SK-N-SH (cell line): ENCODE measurements at regions not wholly inside any gene's neighbourhood (a gene's known extent, or its start where the extent isn't known, plus 50 kb on each side); places are given as distances from the start of the nearest gene placed in this dataset.

Experiments
- CTCF ChIA-PET: fragments of 300-600, 350-600 bp; formaldehyde crosslinking; extraction: SDS; loops from one replicate; lab custom pipeline; 2021; lab: Yijun Ruan, JAX
- POLR2A ChIA-PET: fragments of 350-600 bp; sonication (Branson Sonifier 250); formaldehyde crosslinking; extraction: SDS; loops from one replicate; lab custom pipeline; 2020; ENCODE audit warnings: antibody characterized with exemption, inconsistent platforms; lab: Yijun Ruan, JAX
- DNase-seq: peaks from one replicate; pipeline ENCODE4 v3.0.0; 2012
- H2AFZ ChIP-seq: fragments of 200-600 bp; sonication (generic); 2 replicates; pipeline ENCODE4 v1.8.1; 2016; ENCODE audit warnings: antibody characterized with exemption, mild to moderate bottlenecking, low read depth
- H3F3A ChIP-seq: fragments of 200-600 bp; sonication (generic); replicated peaks from 2 replicates; pipeline ENCODE3; 2016; ENCODE audit warnings: antibody characterized with exemption, mild to moderate bottlenecking; ENCODE audit not compliant: insufficient read depth
- H3K27ac ChIP-seq, 2 experiments: fragments of 200-500 bp in 1 of 2; fragments of 200-600 bp in 1 of 2; sonication (Bioruptor generic) in 1 of 2; sonication (generic), shearing (Covaris generic) in 1 of 2; 2 replicates each; pipeline versions ENCODE4 v1.5.1 to v1.6.1; 2014 to 2016; ENCODE audit warnings: low read depth in 2 of 2, inconsistent platforms in 1 of 2, low read length in 1 of 2, mild to moderate bottlenecking in 1 of 2, mixed read lengths in 1 of 2
- H3K27me3 ChIP-seq: fragments of 200-600 bp; sonication (generic), shearing (Covaris generic); 2 replicates; pipeline ENCODE4 v1.6.1; 2016; ENCODE audit warnings: mixed run types; ENCODE audit not compliant: insufficient read depth
- H3K36me3 ChIP-seq, 2 experiments: fragments of 200-500 bp in 1 of 2; fragments of 200-600 bp in 1 of 2; sonication (Bioruptor generic) in 1 of 2; sonication (generic) in 1 of 2; replicated peaks in 1 of 2; 2 replicates each; pipeline versions ENCODE3 to v1.5.1; 2014 to 2016; ENCODE audit warnings: low read length in 1 of 2, mild to moderate bottlenecking in 1 of 2; ENCODE audit not compliant: insufficient read depth in 2 of 2, control insufficient read depth in 1 of 2
- H3K4me1 ChIP-seq, 2 experiments: fragments of 200-500 bp in 1 of 2; fragments of 200-600 bp in 1 of 2; sonication (Bioruptor generic) in 1 of 2; sonication (generic), shearing (Covaris generic) in 1 of 2; 2 replicates each; pipeline versions ENCODE4 v1.5.1 to v1.6.1; 2014 to 2016; ENCODE audit warnings: low read depth in 1 of 2, low read length in 1 of 2, mixed run types in 1 of 2; ENCODE audit not compliant: insufficient read depth in 2 of 2, control insufficient read depth in 1 of 2
- H3K4me2 ChIP-seq: fragments of 200-600 bp; sonication (generic), shearing (Covaris generic); 2 replicates; pipeline ENCODE4 v1.6.1; 2017; ENCODE audit warnings: mixed run types
- H3K4me3 ChIP-seq, 2 experiments: fragments of 200-500 bp in 1 of 2; fragments of 200-600 bp in 1 of 2; sonication (Bioruptor generic) in 1 of 2; sonication (generic), shearing (Covaris generic) in 1 of 2; 2 replicates each; pipeline versions ENCODE4 v1.5.1 to v1.8.1; 2014 to 2016; ENCODE audit warnings: low read depth in 2 of 2, inconsistent platforms in 1 of 2, low read length in 1 of 2, mild to moderate bottlenecking in 1 of 2, mixed read lengths in 1 of 2, moderate library complexity in 1 of 2
- H3K79me2 ChIP-seq: fragments of 200-600 bp; sonication (generic); 2 replicates; pipeline ENCODE4 v1.8.1; 2017; ENCODE audit warnings: mild to moderate bottlenecking; ENCODE audit not compliant: insufficient read depth
- H3K9ac ChIP-seq: fragments of 200-600 bp; sonication (generic); 2 replicates; pipeline ENCODE4 v1.6.1; 2017; ENCODE audit warnings: mixed run types
- H3K9me2 ChIP-seq: fragments of 200-600 bp; sonication (generic); 2 replicates; pipeline ENCODE4 v1.6.1; 2017; ENCODE audit warnings: mixed run types
- H3K9me3 ChIP-seq: fragments of 200-600 bp; sonication (generic); 2 replicates; pipeline ENCODE4 v1.6.1; 2017; ENCODE audit warnings: mixed run types, mild to moderate bottlenecking, moderate library complexity
- H4K20me1 ChIP-seq: fragments of 200-600 bp; sonication (generic); 2 replicates; pipeline ENCODE4 v1.6.1; 2017; ENCODE audit warnings: mild to moderate bottlenecking, mixed run types; ENCODE audit not compliant: insufficient read depth
- EP300 ChIP-seq, 2 experiments: IDR thresholded peaks; 2 replicates each; pipeline versions ENCODE4 v1.4.0 to v1.6.1; 2012; ENCODE audit warnings: borderline replicate concordance in 1 of 2, low read depth in 1 of 2, low read length in 1 of 2
- FOXJ3 ChIP-seq: sonication (generic); formaldehyde crosslinking; IDR thresholded peaks from 2 replicates; pipeline ENCODE4 v1.5.1; 2020; ENCODE audit warnings: mild to moderate bottlenecking, missing genetic modification reagents
- GABPA ChIP-seq: IDR thresholded peaks from 2 replicates; pipeline ENCODE4 v1.4.0; 2012; ENCODE audit warnings: low read depth, mild to moderate bottlenecking
- IRF3 ChIP-seq: fragments of 150-350 bp; IDR thresholded peaks from 2 replicates; pipeline ENCODE4 v1.6.1; 2016; ENCODE audit warnings: mild to moderate bottlenecking, low read depth, low read length
- MEF2A ChIP-seq: IDR thresholded peaks from 2 replicates; pipeline ENCODE4 v1.4.0; 2012; ENCODE audit warnings: low read depth, borderline replicate concordance
- MXI1 ChIP-seq: IDR thresholded peaks from 2 replicates; pipeline ENCODE4 v1.6.1; 2012; ENCODE audit warnings: mild to moderate bottlenecking, low read depth, low read length, improper control_type of control experiment
- NRF1 ChIP-seq: IDR thresholded peaks from 2 replicates; pipeline ENCODE4 v1.6.1; 2012; ENCODE audit warnings: low read depth, mild to moderate bottlenecking, low read length
- PBX3 ChIP-seq: IDR thresholded peaks from 2 replicates; pipeline ENCODE4; 2012
- POLR2AphosphoS5 ChIP-seq: IDR thresholded peaks from 2 replicates; pipeline ENCODE4 v1.6.1; 2012; ENCODE audit warnings: low read depth, low read length
- RCOR1 ChIP-seq: fragments of 150-350 bp; IDR thresholded peaks from 2 replicates; pipeline ENCODE4 v1.6.1; 2017; ENCODE audit warnings: antibody characterized with exemption, low read length
- RFX5 ChIP-seq: IDR thresholded peaks from 2 replicates; pipeline ENCODE4 v1.6.1; 2012; ENCODE audit warnings: mild to moderate bottlenecking, improper control_type of control experiment, low read length
- RXRA ChIP-seq: IDR thresholded peaks from 2 replicates; pipeline ENCODE4 v1.4.0; 2012; ENCODE audit warnings: low read depth, mild to moderate bottlenecking, borderline replicate concordance
- TAF1 ChIP-seq: IDR thresholded peaks from 2 replicates; pipeline ENCODE4 v1.6.1; 2012; ENCODE audit warnings: low read depth, mild to moderate bottlenecking, low read length, moderate library complexity, borderline replicate concordance
- TEAD4 ChIP-seq: IDR thresholded peaks from 2 replicates; pipeline ENCODE4 v1.4.0; 2012; ENCODE audit warnings: mild to moderate bottlenecking, borderline replicate concordance; ENCODE audit not compliant: insufficient read depth
- YY1 ChIP-seq: IDR thresholded peaks from 2 replicates; pipeline ENCODE4 v1.4.0; 2012; ENCODE audit warnings: low read depth, mild to moderate bottlenecking
- ZBTB33 ChIP-seq: IDR thresholded peaks from 2 replicates; pipeline ENCODE4 v1.4.0; 2012; ENCODE audit warnings: low read depth, borderline replicate concordance
- WGBS: methylation state at CpG from one replicate; pipeline ENCODE4 v1.1.6; 2017; ENCODE audit warnings: low lambda C conversion rate; 5-methylcytosine and 5-hydroxymethylcytosine counted together

- no peak for TF ChIP-seq ZBTB33
- no peak for TF ChIP-seq RCOR1
These were observed 322.6 kb downstream of the KIF20B start (continued) for GRCh38 chr10:90023950-90024349.

- no peaks in the 10 kb centered on the region for H3K27me3 ChIP-seq
- CTCF ChIA-PET = no interaction called here
- no peak for DNase-seq
- H3F3A ChIP-seq = no peaks in the 10 kb centered on the region
- 0% methylated on average over 2 of the region's 2 CpGs for WGBS
- no peaks in the 10 kb centered on the region for H3K9me3 ChIP-seq
- H3K27ac ChIP-seq = no peak overlapping the region
- no peak overlapping the region for H3K4me3 ChIP-seq
- TF ChIP-seq GABPA = no peak
- no peak for TF ChIP-seq TAF1
- no peak overlapping the region for H2AFZ ChIP-seq
- no peaks in the 10 kb centered on the region for H3K79me2 ChIP-seq
- no peak overlapping the region for H3K9ac ChIP-seq
- H4K20me1 ChIP-seq = no peaks in the 10 kb centered on the region
- H3K4me1 ChIP-seq = no peaks in the 10 kb centered on the region
- H3K9me2 ChIP-seq = 0 out of 2 replicates have a peak, but pooled peaks cover under 1% of the 10 kb centered on the region
- H3K36me3 ChIP-seq = no peaks in the 10 kb centered on the region
- POLR2A ChIA-PET = no interaction called here
- H3K4me2 ChIP-seq = no peak overlapping the region
These were observed 326.9 kb downstream of the KIF20B start for GRCh38 chr10:90028312-90028711.

- Histone ChIP-seq H3K27ac (no peak overlapping the region), H3K4me1 (no peaks in the 10 kb centered on the region), H3K27me3 (no peaks in the 10 kb centered on the region), H3K4me3 (no peak overlapping the region), H3K9ac (no peak overlapping the region), H2AFZ (no peak overlapping the region), H3K79me2 (no peaks in the 10 kb centered on the region), H3K9me3 (no peaks in the 10 kb centered on the region), H3K36me3 (no peaks in the 10 kb centered on the region), H3K9me2 (0 out of 2 replicates have a peak, but pooled peaks cover 3% of the 10 kb centered on the region), H3F3A (no peaks in the 10 kb centered on the region), H4K20me1 (no peaks in the 10 kb centered on the region), H3K4me2 (no peak overlapping the region)
- POLR2A ChIA-PET = no interaction called here
- no peak for DNase-seq
- TF ChIP-seq FOXJ3 (CRISPR knock-in tag) (no peak), RCOR1 (no peak), RXRA (no peak), MEF2A (no peak), TAF1 (no peak)
- WGBS = 5% methylated on average over 1 of the region's 1 CpG
- CTCF ChIA-PET = no interaction called here
These were observed 330.4 kb downstream of the KIF20B start for GRCh38 chr10:90031776-90032175.

GRCh38 chr10:90032519-90032918 lies 331.1 kb downstream of the KIF20B start:
- no peaks in the 10 kb centered on the region for H3K9me3 ChIP-seq
- no peak overlapping the region for H3K4me3 ChIP-seq
- no peaks in the 10 kb centered on the region for H3K36me3 ChIP-seq
- H3F3A ChIP-seq = no peaks in the 10 kb centered on the region
- no peak for DNase-seq
- H3K4me1 ChIP-seq = no peaks in the 10 kb centered on the region
- no peak for TF ChIP-seq MXI1
- TF ChIP-seq TEAD4 = no peak
- no peak for TF ChIP-seq FOXJ3 (CRISPR knock-in tag)
- no peak for TF ChIP-seq NRF1
- TF ChIP-seq PBX3 = no peak
- no peak for TF ChIP-seq POLR2AphosphoS5
- no peak for TF ChIP-seq RFX5
- no peak for TF ChIP-seq YY1
- no peak for TF ChIP-seq IRF3
- TF ChIP-seq EP300 (IDR thresholded peaks at IDR 0.05; ENCODE audit: borderline replicate concordance in 1 of 2, low read depth in 1 of 2, low read length in 1 of 2) = no peak
- H3K27ac ChIP-seq = no peak overlapping the region
- no peaks in the 10 kb centered on the region for H4K20me1 ChIP-seq
- no peak overlapping the region for H3K4me2 ChIP-seq
- 0 out of 2 replicates have a peak, but pooled peaks cover 3% of the 10 kb centered on the region for H3K9me2 ChIP-seq
- ChIA-PET POLR2A (no interaction called here), CTCF (no interaction called here)
- H2AFZ ChIP-seq = no peak overlapping the region
- peaks cover 7% of the 10 kb centered on the region; the same call in 1 of the 2 replicates for H3K27me3 ChIP-seq
- H3K9ac ChIP-seq = no peak overlapping the region
- H3K79me2 ChIP-seq = no peaks in the 10 kb centered on the region
